Fibroblast of lung (primary cell): ENCODE measurements at regions not wholly inside any gene's neighbourhood (a gene's known extent, or its start where the extent isn't known, plus 50 kb on each side); places are given as distances from the start of the nearest gene placed in this dataset.
A peak's percentile ranks its signal among the peaks of the same experiment; 100 is the strongest.

ENCODE experiments used
- DNase-seq, 2 donors: peaks; one replicate each; pipeline versions ENCODE4 v3.0.0 to v3.0.0-alpha.2; 2010; ENCODE audit warnings: low read depth in 2 of 2
- H2AFZ ChIP-seq: 2 replicates; pipeline ENCODE4 v1.5.1; 2012; ENCODE audit warnings: low read length, control low read depth, inconsistent platforms
- H3K27ac ChIP-seq: 2 replicates; pipeline ENCODE4 v1.5.1; 2011; ENCODE audit warnings: low read length, control low read depth; ENCODE audit not compliant: insufficient read depth
- H3K27me3 ChIP-seq: 2 replicates; pipeline ENCODE4 v1.5.1; 2011; ENCODE audit warnings: mild to moderate bottlenecking, low read length; ENCODE audit not compliant: control insufficient read depth, insufficient read depth
- H3K36me3 ChIP-seq: 2 replicates; pipeline ENCODE4 v1.5.1; 2011; ENCODE audit warnings: low read length; ENCODE audit not compliant: control insufficient read depth, insufficient read depth
- H3K4me1 ChIP-seq: 2 replicates; pipeline ENCODE4 v1.5.1; 2011; ENCODE audit warnings: low read length; ENCODE audit not compliant: control insufficient read depth, insufficient read depth; ENCODE audit errors: extremely low read depth
- H3K4me2 ChIP-seq: 2 replicates; pipeline ENCODE4 v1.5.1; 2011; ENCODE audit warnings: low read length, control low read depth; ENCODE audit not compliant: insufficient read depth; ENCODE audit errors: extremely low read depth
- H3K4me3 ChIP-seq, 4 experiments: fragments of 200-600 bp in 1 of 4; sonication (generic) in 1 of 4; replicated peaks in 1 of 4; 2 replicates each; pipeline ENCODE4 v1.5.1; 2011 to 2016; ENCODE audit warnings: low read length in 4 of 4, low read depth in 3 of 4, mild to moderate bottlenecking in 3 of 4, control low read depth in 2 of 4, inconsistent platforms in 1 of 4, mixed read lengths in 1 of 4; ENCODE audit not compliant: insufficient read depth in 1 of 4; ENCODE audit errors: control extremely low read depth in 1 of 4
- H3K79me2 ChIP-seq: 2 replicates; pipeline ENCODE4 v1.5.1; 2012; ENCODE audit warnings: mild to moderate bottlenecking, low read length, inconsistent platforms; ENCODE audit not compliant: control insufficient read depth, insufficient read depth
- H3K9ac ChIP-seq: 2 replicates; pipeline ENCODE4 v1.5.1; 2011; ENCODE audit warnings: mild to moderate bottlenecking, low read length, control low read depth; ENCODE audit not compliant: insufficient read depth
- H3K9me3 ChIP-seq: 2 replicates; pipeline ENCODE4 v1.5.1; 2012; ENCODE audit warnings: low read depth, low read length; ENCODE audit not compliant: control insufficient read depth, insufficient read depth
- H4K20me1 ChIP-seq: 2 replicates; pipeline ENCODE4 v1.5.1; 2011; ENCODE audit warnings: low read length; ENCODE audit not compliant: control insufficient read depth, insufficient read depth; ENCODE audit errors: extremely low read depth
- EZH2 ChIP-seq: IDR thresholded peaks from 2 replicates; pipeline ENCODE4 v1.5.1; 2012; ENCODE audit warnings: low read length, control low read depth, mild to moderate bottlenecking; ENCODE audit errors: missing control alignments
- TF ChIP-seq, protein P1 (sequence below), 2 donors: IDR thresholded peaks in 1 of 2; conservative IDR thresholded peaks in 1 of 2; 1 replicate in 1 of 2; 2 replicates in 1 of 2; pipeline ENCODE4 v1.5.1; 2011 to 2012; ENCODE audit warnings: low read length in 2 of 2, control low read depth in 1 of 2, inconsistent platforms in 1 of 2, low read depth in 1 of 2, mild to moderate bottlenecking in 1 of 2

DNA sequence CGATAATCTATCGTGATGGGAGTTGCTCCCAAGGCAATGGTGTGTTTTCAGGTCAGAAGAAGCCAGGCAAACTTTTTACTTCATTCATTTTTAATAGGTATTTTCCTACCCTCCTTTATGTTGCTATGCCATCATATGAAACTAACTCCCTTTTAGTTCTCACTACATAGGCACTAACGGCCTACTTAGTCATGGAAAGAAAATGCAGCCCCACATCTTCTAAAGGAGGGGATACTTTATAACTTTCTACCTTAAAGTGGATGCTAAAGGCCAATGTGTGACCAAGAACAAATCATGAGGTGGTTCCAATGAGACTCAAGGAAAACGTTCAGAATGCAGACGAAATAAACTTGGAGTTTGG, 193.8 kb downstream of the FOXA2 start:
- no peaks in the 10 kb centered on the region for H3K9me3 ChIP-seq
- H3K9ac ChIP-seq = no peak overlapping the region
- H2AFZ ChIP-seq = no peak overlapping the region
- H4K20me1 ChIP-seq = no peaks in the 10 kb centered on the region
- H3K4me3 ChIP-seq = no peak overlapping the region
- no peaks in the 10 kb centered on the region for H3K79me2 ChIP-seq
- no peak overlapping the region for H3K27ac ChIP-seq
- no peak for TF ChIP-seq EZH2
- TF ChIP-seq, protein P1, sequence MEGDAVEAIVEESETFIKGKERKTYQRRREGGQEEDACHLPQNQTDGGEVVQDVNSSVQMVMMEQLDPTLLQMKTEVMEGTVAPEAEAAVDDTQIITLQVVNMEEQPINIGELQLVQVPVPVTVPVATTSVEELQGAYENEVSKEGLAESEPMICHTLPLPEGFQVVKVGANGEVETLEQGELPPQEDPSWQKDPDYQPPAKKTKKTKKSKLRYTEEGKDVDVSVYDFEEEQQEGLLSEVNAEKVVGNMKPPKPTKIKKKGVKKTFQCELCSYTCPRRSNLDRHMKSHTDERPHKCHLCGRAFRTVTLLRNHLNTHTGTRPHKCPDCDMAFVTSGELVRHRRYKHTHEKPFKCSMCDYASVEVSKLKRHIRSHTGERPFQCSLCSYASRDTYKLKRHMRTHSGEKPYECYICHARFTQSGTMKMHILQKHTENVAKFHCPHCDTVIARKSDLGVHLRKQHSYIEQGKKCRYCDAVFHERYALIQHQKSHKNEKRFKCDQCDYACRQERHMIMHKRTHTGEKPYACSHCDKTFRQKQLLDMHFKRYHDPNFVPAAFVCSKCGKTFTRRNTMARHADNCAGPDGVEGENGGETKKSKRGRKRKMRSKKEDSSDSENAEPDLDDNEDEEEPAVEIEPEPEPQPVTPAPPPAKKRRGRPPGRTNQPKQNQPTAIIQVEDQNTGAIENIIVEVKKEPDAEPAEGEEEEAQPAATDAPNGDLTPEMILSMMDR (conservative IDR thresholded peaks at IDR 0.05 in 1 of 2, IDR thresholded peaks at IDR 0.05 in 1 of 2; ENCODE audit: low read depth in 1 of 2, low read length in 2 of 2) = no peak
- H3K4me2 ChIP-seq = no peak overlapping the region
- H3K27me3 ChIP-seq = no peaks in the 10 kb centered on the region
- no peaks in the 10 kb centered on the region for H3K4me1 ChIP-seq
- DNase-seq = no peak
- H3K36me3 ChIP-seq = no peaks in the 10 kb centered on the region

DNA sequence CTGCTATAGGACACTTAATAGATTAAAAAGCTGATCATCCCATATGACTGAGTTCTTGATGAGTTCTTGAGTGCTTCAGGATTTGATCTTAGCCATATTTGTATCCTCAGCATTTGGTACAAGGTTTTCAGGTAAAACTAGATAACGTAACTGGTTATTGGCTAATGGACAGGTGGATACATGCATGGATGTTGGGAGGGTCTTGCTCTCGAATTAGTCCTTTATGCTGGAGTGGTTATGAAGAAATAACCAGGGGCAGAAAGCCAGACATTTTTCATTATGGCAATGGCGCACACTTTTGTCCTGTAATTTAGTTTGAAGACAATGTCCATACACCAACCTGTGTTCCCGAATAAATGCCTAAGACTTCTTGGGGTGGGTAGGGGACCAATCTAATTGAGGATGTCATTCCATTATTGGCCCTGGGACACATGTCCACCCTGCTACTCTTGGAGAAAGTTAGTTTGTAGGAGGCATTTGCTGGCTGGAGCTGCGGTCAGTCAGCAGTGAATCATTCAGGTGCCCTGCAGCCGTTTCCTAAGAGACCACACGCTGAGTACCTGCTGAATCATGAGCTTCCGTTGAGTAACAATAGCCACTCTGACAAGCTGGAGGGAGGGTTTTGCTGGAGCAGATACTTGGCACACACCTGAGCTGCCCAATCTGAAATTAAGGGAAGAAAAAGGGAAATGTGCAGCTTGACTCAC, 194.4 kb downstream of the FOXA2 start:
- H3K9me3 ChIP-seq = no peaks in the 10 kb centered on the region
- no peaks in the 10 kb centered on the region for H3K79me2 ChIP-seq
- no peaks in the 10 kb centered on the region for H3K4me1 ChIP-seq
- H2AFZ ChIP-seq = no peak overlapping the region
- H3K4me2 ChIP-seq = no peak overlapping the region
- H4K20me1 ChIP-seq = no peaks in the 10 kb centered on the region
- no peak overlapping the region for H3K27ac ChIP-seq
- H3K27me3 ChIP-seq = no peaks in the 10 kb centered on the region
- TF ChIP-seq, protein P1 (conservative IDR thresholded peaks at IDR 0.05 in 1 of 2, IDR thresholded peaks at IDR 0.05 in 1 of 2; ENCODE audit: low read depth in 1 of 2, low read length in 2 of 2) = no peak
- TF ChIP-seq EZH2 = no peak
- H3K36me3 ChIP-seq = no peaks in the 10 kb centered on the region
- H3K4me3 ChIP-seq = no peak overlapping the region
- H3K9ac ChIP-seq = no peak overlapping the region
- DNase-seq = peak in 1 of 2 donors; percentile 72

- H3K4me2 ChIP-seq = no peak overlapping the region
- DNase-seq = no peak
- H3K27ac ChIP-seq = no peak overlapping the region
- TF ChIP-seq, protein P1 (conservative IDR thresholded peaks at IDR 0.05 in 1 of 2, IDR thresholded peaks at IDR 0.05 in 1 of 2; ENCODE audit: low read depth in 1 of 2, low read length in 2 of 2) = no peak
- TF ChIP-seq EZH2 = no peak
- no peaks in the 10 kb centered on the region for H3K9me3 ChIP-seq
- H3K4me1 ChIP-seq = no peaks in the 10 kb centered on the region
- H3K27me3 ChIP-seq = no peaks in the 10 kb centered on the region
- H3K36me3 ChIP-seq = no peaks in the 10 kb centered on the region
- no peaks in the 10 kb centered on the region for H4K20me1 ChIP-seq
- no peak overlapping the region for H2AFZ ChIP-seq
- no peaks in the 10 kb centered on the region for H3K79me2 ChIP-seq
- H3K9ac ChIP-seq = no peak overlapping the region
- H3K4me3 ChIP-seq = no peak overlapping the region
Measured at GRCh38 chr20:22387452-22387851, 196.9 kb downstream of the FOXA2 start.
